Right lobe of liver (tissue), 6 donors: ENCODE measurements at regions not wholly inside any gene's neighbourhood (a gene's known extent, or its start where the extent isn't known, plus 50 kb on each side); places are given as distances from the start of the nearest gene placed in this dataset.

Experiments used
- ATAC-seq, 4 donors: fragments of 200-7000 bp; cut with Tn5 transposase; one replicate each; pipeline ENCODE4 v1.9.1; 2020; ENCODE audit warnings: mild to moderate bottlenecking in 4 of 4, moderate library complexity in 4 of 4
- DNase-seq, 3 donors: peaks; one replicate each; pipeline ENCODE4 v3.0.0-alpha.2; 2020
- H3K27ac ChIP-seq, 3 donors: fragments of 200-600 bp; one replicate each; pipeline ENCODE4 v1.8.0; 2022
- H3K27me3 ChIP-seq, 2 donors: fragments of 200-600 bp; one replicate each; pipeline ENCODE4 v1.8.0; 2022
- H3K36me3 ChIP-seq, 4 donors: fragments of 200-600 bp; sonication (generic) in 1 of 4; one replicate each; pipeline versions ENCODE4 v1.5.1 to v1.8.0; 2017 to 2022; ENCODE audit warnings: control low read depth in 1 of 4
- H3K4me1 ChIP-seq, 4 donors: fragments of 200-600 bp; sonication (generic) in 1 of 4; one replicate each; pipeline versions ENCODE4 v1.5.1 to v1.8.0; 2017 to 2022; ENCODE audit warnings: control low read depth in 1 of 4
- H3K4me3 ChIP-seq, 3 donors: fragments of 200-600 bp; one replicate each; pipeline ENCODE4 v1.8.0; 2022
- H3K9me3 ChIP-seq, 4 donors: fragments of 200-600 bp; sonication (generic) in 1 of 4; one replicate each; pipeline versions ENCODE4 v1.5.1 to v1.8.0; 2017 to 2022; ENCODE audit warnings: control low read depth in 1 of 4
- POLR2A ChIP-seq: fragments of 450-650 bp; IDR thresholded peaks from one replicate; pipeline ENCODE4 v1.6.1; 2017; ENCODE audit warnings: antibody characterized with exemption, mild to moderate bottlenecking
- WGBS: methylation state at CpG from one replicate; pipeline ENCODE4 v1.1.6; 2018; ENCODE audit warnings: low coverage, low lambda C conversion rate; ENCODE audit not compliant: insufficient coverage; ENCODE audit errors: missing lambda C conversion rate; 5-methylcytosine and 5-hydroxymethylcytosine counted together
- intact Hi-C, 2 donors: fragments of 100-400 bp; cut with DNase I; formaldehyde crosslinking; loops; one replicate each; pipeline versions ENCODE4 v1.11.2 to v1.14.1; 2022
- TF ChIP-seq, protein P1 (sequence below), 4 donors: fragments of 200-600 bp in 3 of 4; fragments of 450-650 bp in 1 of 4; IDR thresholded peaks; one replicate each; pipeline versions ENCODE4 v1.5.1 to v1.8.0; 2016 to 2022; ENCODE audit warnings: antibody characterized with exemption in 4 of 4, mild to moderate bottlenecking in 2 of 4
- donor health status: DM: no; HTN: yes; CAD: no.
- donor health status: DM: no; HTN: no; CAD: no.
- donor health status: DM: no; HTN: no; CAD: no.
- donor health status: DM: no; HTN: yes; CAD: no.
- donor health status: DM: no; HTN: yes; CAD: no.

DNA sequence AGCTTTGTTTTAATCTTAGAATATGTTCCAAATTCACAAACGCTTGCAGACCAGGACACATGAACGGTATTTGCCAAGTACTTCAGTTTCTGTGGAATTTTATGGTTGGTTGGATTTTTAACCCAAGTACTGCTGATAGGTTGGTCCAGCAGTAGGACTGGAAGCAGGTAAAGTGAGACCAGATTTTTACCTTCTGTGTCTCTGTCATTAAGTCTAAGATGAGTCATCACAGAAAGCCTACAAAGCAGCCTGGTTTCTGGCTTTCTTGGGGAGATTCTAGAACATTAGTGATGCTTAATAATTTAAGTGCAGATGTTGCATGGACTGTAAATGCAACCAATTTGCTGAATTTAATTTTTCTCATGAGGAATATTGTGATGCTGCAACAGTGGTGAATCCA, 100.5 kb downstream of the SCG2 start:
- no peak for ATAC-seq
- TF ChIP-seq, protein P1, sequence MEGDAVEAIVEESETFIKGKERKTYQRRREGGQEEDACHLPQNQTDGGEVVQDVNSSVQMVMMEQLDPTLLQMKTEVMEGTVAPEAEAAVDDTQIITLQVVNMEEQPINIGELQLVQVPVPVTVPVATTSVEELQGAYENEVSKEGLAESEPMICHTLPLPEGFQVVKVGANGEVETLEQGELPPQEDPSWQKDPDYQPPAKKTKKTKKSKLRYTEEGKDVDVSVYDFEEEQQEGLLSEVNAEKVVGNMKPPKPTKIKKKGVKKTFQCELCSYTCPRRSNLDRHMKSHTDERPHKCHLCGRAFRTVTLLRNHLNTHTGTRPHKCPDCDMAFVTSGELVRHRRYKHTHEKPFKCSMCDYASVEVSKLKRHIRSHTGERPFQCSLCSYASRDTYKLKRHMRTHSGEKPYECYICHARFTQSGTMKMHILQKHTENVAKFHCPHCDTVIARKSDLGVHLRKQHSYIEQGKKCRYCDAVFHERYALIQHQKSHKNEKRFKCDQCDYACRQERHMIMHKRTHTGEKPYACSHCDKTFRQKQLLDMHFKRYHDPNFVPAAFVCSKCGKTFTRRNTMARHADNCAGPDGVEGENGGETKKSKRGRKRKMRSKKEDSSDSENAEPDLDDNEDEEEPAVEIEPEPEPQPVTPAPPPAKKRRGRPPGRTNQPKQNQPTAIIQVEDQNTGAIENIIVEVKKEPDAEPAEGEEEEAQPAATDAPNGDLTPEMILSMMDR (IDR thresholded peaks at IDR 0.05) = no peak
- TF ChIP-seq POLR2A = no peak
- intact Hi-C loops = no loop called here
- 52% methylated on average over 2 of the region's 2 CpGs for WGBS
- Histone ChIP-seq H3K4me3 (no peak overlapping the region), H3K27me3 (no peaks in the 10 kb centered on the region), H3K9me3 (peaks cover 0 to 3% (median 0%) of the 10 kb centered on the region in 4 donors), H3K27ac (no peak overlapping the region), H3K36me3 (no peaks in the 10 kb centered on the region), H3K4me1 (no peaks in the 10 kb centered on the region)
- DNase-seq = no peak

- Histone ChIP-seq H3K27me3 (no peaks in the 10 kb centered on the region), H3K9me3 (peaks cover 0 to 3% (median 0%) of the 10 kb centered on the region in 4 donors), H3K36me3 (no peaks in the 10 kb centered on the region), H3K4me1 (no peaks in the 10 kb centered on the region), H3K4me3 (no peak overlapping the region), H3K27ac (no peak overlapping the region)
- WGBS = 29% methylated on average over 3 of the region's 3 CpGs
- no peak for DNase-seq
- intact Hi-C loops = no loop called here
- ATAC-seq = no peak
- TF ChIP-seq, protein P1 (IDR thresholded peaks at IDR 0.05) = no peak
- TF ChIP-seq POLR2A = no peak
Measured at GRCh38 chr2:223503746-223504145, 98.4 kb downstream of the SCG2 start.

GRCh38 chr2:223508372-223508771, 93.8 kb downstream of the SCG2 start:
- Histone ChIP-seq H3K9me3 (peaks cover 0 to 3% (median 0%) of the 10 kb centered on the region in 4 donors), H3K4me1 (no peaks in the 10 kb centered on the region), H3K27ac (no peak overlapping the region), H3K27me3 (no peaks in the 10 kb centered on the region), H3K4me3 (no peak overlapping the region), H3K36me3 (no peaks in the 10 kb centered on the region)
- 38% methylated on average over 3 of the region's 3 CpGs for WGBS
- ATAC-seq (no peak), DNase-seq (no peak)
- TF ChIP-seq, protein P1 (IDR thresholded peaks at IDR 0.05) = no peak
- TF ChIP-seq POLR2A = no peak
- intact Hi-C loops = no loop called here

- intact Hi-C loops = no loop called here
- Histone ChIP-seq H3K4me1 (no peaks in the 10 kb centered on the region), H3K9me3 (no peaks in the 10 kb centered on the region), H3K27ac (no peak overlapping the region), H3K4me3 (no peak overlapping the region), H3K27me3 (no peaks in the 10 kb centered on the region), H3K36me3 (no peaks in the 10 kb centered on the region)
- DNase-seq (no peak), ATAC-seq (no peak)
- 36% methylated on average over 4 of the region's 4 CpGs for WGBS
- TF ChIP-seq, protein P1 (IDR thresholded peaks at IDR 0.05) = no peak
- TF ChIP-seq POLR2A = no peak
Measured at GRCh38 chr2:223510713-223511112, 91.4 kb downstream of the SCG2 start.

GRCh38 chr2:223511168-223511567, 91.0 kb downstream of the SCG2 start:
- Histone ChIP-seq H3K36me3 (no peaks in the 10 kb centered on the region), H3K27me3 (no peaks in the 10 kb centered on the region), H3K4me3 (no peak overlapping the region), H3K9me3 (no peaks in the 10 kb centered on the region), H3K27ac (no peak overlapping the region), H3K4me1 (no peaks in the 10 kb centered on the region)
- ATAC-seq (no peak), DNase-seq (no peak)
- 45% methylated on average over 4 of the region's 4 CpGs for WGBS
- TF ChIP-seq, protein P1 (IDR thresholded peaks at IDR 0.05) = no peak
- TF ChIP-seq POLR2A = no peak
- intact Hi-C loops = no loop called here
